ENCODE measurements at regions not wholly inside any gene's neighbourhood (a gene's known extent, or its start where the extent isn't known, plus 50 kb on each side); places are given as distances from the start of the nearest gene placed in this dataset.

DNA sequence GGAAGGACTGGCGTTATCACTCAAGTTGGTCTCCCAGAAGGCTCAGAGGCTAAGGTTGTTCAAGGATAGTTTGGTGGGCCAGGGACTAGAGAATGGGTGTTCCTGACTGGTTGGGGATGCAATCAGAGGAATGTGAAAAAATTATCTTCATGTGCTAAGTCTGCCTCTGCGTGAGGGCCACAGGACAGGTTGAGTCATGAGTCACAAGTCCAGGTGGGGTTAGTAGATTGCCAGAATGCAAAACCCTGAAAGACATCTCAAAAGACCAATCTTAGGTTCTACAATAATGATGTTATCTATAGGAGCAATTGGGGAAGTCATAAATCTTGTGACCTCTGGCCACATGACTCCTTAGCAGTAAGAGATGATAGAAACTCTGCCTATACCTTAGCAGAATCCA lies 220.1 kb upstream of the EEA1 start:
- no peaks in the 10 kb centered on the region for H3K27me3 ChIP-seq (ENCODE audit: control insufficient read depth in 1 of 2, insufficient read depth in 2 of 2, low read length in 2 of 2)
- H3K27ac ChIP-seq (ENCODE audit: low read depth, low read length): no peak overlapping the region
- no peaks in the 10 kb centered on the region for H3K9me3 ChIP-seq (ENCODE audit: control insufficient read depth in 1 of 2, low read length in 2 of 2)

DNA sequence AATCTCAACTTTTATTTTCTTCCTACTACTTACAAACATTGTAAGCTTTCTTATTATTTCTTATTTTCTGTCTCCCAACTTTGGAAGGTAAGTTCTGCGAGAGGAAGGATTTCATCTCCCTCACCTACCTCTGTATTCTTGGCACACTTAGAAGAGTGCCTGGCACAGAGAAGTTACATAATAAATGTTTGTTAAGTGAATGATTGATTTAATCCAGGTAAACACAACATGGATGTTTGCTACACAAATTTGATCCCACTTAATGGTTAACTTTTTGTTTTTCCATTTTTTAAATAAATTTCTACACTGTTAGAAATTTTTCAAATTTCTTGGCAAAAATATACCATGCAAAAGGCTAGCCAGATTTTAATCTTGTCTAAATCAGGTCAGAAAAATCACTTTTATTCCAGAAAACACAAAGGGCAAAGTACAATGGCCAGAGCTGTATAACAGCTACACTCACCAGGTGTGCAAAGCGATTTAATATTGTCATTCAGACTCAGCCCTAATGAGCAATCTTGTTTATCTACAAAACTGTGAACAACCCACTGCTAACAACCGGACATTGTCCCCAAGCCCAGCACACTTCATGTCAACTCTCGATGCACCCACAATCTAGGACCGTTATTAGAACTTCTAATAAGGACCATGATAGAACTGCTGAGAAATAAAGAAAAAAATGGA lies 222.1 kb upstream of the EEA1 start:
- H3K27ac ChIP-seq (ENCODE audit: low read depth, low read length): no peak overlapping the region
- H3K9me3 ChIP-seq (ENCODE audit: control insufficient read depth in 1 of 2, low read length in 2 of 2): no peaks in the 10 kb centered on the region
- no peaks in the 10 kb centered on the region for H3K27me3 ChIP-seq (ENCODE audit: control insufficient read depth in 1 of 2, insufficient read depth in 2 of 2, low read length in 2 of 2)
- no peak overlapping the region for H3K4me3 ChIP-seq (ENCODE audit: low read depth in 1 of 2, low read length in 2 of 2)
- no peak overlapping the region for H3K9ac ChIP-seq (ENCODE audit: low read depth in 1 of 2, low read length in 2 of 2)
- H3K4me1 ChIP-seq (ENCODE audit: control insufficient read depth in 1 of 2, insufficient read depth in 2 of 2, low read length in 2 of 2): peaks cover 19 to 27% of the 10 kb centered on the region in 2 donors
- H3K36me3 ChIP-seq (ENCODE audit: control insufficient read depth in 1 of 2, insufficient read depth in 2 of 2, low read length in 2 of 2): no peaks in the 10 kb centered on the region

More for the DNA sequence above, 220.1 kb upstream of the EEA1 start:
- Histone ChIP-seq H3K36me3 (ENCODE audit: control insufficient read depth in 1 of 2, insufficient read depth in 2 of 2, low read length in 2 of 2) (no peaks in the 10 kb centered on the region), H3K9ac (ENCODE audit: low read depth in 1 of 2, low read length in 2 of 2) (no peak overlapping the region), H3K4me1 (ENCODE audit: control insufficient read depth in 1 of 2, insufficient read depth in 2 of 2, low read length in 2 of 2) (peaks cover 0 to 12% of the 10 kb centered on the region in 2 donors), H3K4me3 (ENCODE audit: low read depth in 1 of 2, low read length in 2 of 2) (no peak overlapping the region)

DNA sequence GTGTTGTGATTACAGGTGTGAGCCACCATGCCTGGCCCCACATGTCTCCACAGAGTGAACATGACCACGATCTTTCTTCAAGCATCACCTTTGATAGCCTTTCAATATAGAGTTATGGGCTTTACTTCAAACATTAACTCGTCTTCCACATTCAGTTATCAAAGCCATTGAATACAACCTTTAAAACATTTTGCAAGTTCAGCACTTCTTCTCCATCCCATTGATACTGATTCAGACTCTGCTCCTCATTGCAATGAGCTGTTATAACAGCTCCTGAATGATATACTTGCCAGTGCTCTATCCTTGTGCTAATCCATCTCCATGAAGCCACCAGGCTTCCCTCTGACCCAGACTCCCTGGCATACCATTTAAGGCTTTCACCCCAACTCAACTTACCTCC lies 223.5 kb upstream of the EEA1 start:
- Histone ChIP-seq H3K4me3 (ENCODE audit: low read depth in 1 of 2, low read length in 2 of 2) (no peak overlapping the region), H3K9me3 (ENCODE audit: control insufficient read depth in 1 of 2, low read length in 2 of 2) (no peaks in the 10 kb centered on the region), H3K9ac (ENCODE audit: low read depth in 1 of 2, low read length in 2 of 2) (no peak overlapping the region), H3K36me3 (ENCODE audit: control insufficient read depth in 1 of 2, insufficient read depth in 2 of 2, low read length in 2 of 2) (no peaks in the 10 kb centered on the region), H3K27ac (ENCODE audit: low read depth, low read length) (no peak overlapping the region), H3K4me1 (ENCODE audit: control insufficient read depth in 1 of 2, insufficient read depth in 2 of 2, low read length in 2 of 2) (peaks cover 19 to 28% of the 10 kb centered on the region in 2 donors), H3K27me3 (ENCODE audit: control insufficient read depth in 1 of 2, insufficient read depth in 2 of 2, low read length in 2 of 2) (no peaks in the 10 kb centered on the region)

DNA sequence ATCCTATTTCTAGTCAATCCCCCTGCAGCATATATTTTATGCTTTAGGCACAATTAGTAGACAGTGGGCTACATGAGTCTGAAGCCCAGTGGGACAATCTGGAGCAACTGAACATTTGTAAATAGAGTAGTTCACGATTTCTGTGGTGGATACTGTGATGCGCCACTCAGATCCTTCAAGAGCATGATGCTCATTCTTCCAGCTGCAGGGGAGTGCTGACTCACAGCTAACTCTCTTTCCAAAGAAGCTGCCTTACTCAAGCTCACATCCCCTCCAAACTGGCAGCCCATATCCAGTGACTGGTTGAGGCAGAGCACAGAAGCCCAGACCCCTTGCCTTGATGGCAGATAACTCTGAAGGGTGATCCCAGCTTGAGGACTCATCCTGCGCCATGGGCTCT lies 224.2 kb upstream of the EEA1 start:
- no peak overlapping the region for H3K4me3 ChIP-seq (ENCODE audit: low read depth in 1 of 2, low read length in 2 of 2)
- H3K9ac ChIP-seq (ENCODE audit: low read depth in 1 of 2, low read length in 2 of 2): no peak overlapping the region
- H3K36me3 ChIP-seq (ENCODE audit: control insufficient read depth in 1 of 2, insufficient read depth in 2 of 2, low read length in 2 of 2): no peaks in the 10 kb centered on the region
- peaks cover 19 to 28% of the 10 kb centered on the region in 2 donors for H3K4me1 ChIP-seq (ENCODE audit: control insufficient read depth in 1 of 2, insufficient read depth in 2 of 2, low read length in 2 of 2)
- H3K27ac ChIP-seq (ENCODE audit: low read depth, low read length): no peak overlapping the region
- peaks cover 0 to under 1% of the 10 kb centered on the region in 2 donors for H3K9me3 ChIP-seq (ENCODE audit: control insufficient read depth in 1 of 2, low read length in 2 of 2)
- no peaks in the 10 kb centered on the region for H3K27me3 ChIP-seq (ENCODE audit: control insufficient read depth in 1 of 2, insufficient read depth in 2 of 2, low read length in 2 of 2)

DNA sequence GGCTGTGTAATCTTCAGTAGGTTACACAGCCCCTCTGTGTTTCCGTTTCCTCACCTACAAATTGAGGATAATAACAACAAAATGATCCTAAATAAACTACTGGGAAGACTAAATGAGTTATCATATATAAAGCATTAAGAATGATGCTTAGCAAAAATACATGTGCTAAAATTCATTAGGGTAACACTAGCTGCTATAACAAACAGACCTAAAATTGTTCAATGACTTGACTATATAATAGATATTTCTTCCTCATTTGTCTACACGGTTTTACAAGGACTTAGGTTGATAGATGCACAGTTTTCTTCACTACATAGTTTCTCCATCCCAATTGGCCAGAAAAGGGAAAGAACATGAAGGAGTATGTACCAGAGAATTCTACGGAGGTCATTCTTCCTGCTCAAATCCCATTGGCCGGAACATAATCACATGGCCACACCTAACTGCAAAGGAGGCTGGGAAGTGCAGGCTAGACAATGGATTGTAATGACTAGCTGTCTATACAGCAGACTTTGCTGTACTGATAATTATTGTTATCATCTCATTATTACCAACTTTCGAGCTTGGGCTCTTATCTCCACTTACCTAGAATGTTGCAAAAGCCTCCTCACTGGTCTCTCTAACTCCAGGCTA lies 223.5 kb upstream of the NUDT4 start:
- H3K36me3 ChIP-seq (ENCODE audit: control insufficient read depth in 1 of 2, insufficient read depth in 2 of 2, low read length in 2 of 2): no peaks in the 10 kb centered on the region
- no peak overlapping the region for H3K4me3 ChIP-seq (ENCODE audit: low read depth in 1 of 2, low read length in 2 of 2)
- H3K9me3 ChIP-seq (ENCODE audit: control insufficient read depth in 1 of 2, low read length in 2 of 2): peaks cover 2 to 5% of the 10 kb centered on the region in 2 donors
- no peak overlapping the region for H3K9ac ChIP-seq (ENCODE audit: low read depth in 1 of 2, low read length in 2 of 2)
- H3K4me1 ChIP-seq (ENCODE audit: control insufficient read depth in 1 of 2, insufficient read depth in 2 of 2, low read length in 2 of 2): peaks cover 19 to 28% of the 10 kb centered on the region in 2 donors
- H3K27me3 ChIP-seq (ENCODE audit: control insufficient read depth in 1 of 2, insufficient read depth in 2 of 2, low read length in 2 of 2): no peaks in the 10 kb centered on the region
- H3K27ac ChIP-seq (ENCODE audit: low read depth, low read length): no peak overlapping the region

DNA sequence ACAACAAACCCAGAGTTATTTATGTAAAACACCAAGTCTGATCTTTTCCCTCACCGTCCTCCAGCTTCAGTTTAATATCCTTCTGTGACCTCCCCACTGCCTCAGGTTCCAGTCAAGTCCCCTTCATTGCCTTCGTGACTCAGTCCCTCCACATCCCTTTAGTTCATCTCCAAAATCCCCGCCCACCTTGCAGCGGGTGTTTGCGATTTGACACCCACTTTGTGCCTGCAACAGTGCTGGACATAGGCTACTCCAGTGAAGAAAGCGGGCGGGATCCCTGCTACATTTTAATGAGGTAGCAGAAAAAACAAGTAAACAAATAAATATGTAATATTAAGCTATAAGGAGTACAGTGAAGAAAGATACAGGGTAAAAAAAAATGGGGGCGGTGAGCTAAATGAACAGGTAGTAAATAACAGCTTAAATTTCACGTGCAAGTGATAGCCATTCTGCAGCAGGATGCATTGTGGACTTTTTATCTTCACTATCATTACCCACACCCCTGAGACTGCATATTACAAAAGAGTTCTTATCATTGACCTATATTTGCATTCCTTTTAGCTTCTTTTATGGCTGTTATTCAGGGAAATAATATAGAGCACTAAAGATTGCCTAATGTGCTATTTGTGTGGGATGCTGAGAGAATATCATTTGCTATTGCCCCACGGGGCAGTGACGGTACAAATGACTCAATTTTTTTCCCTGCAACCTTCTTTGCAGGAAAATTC lies 222.8 kb upstream of the NUDT4 start:
- no peaks in the 10 kb centered on the region for H3K36me3 ChIP-seq (ENCODE audit: control insufficient read depth in 1 of 2, insufficient read depth in 2 of 2, low read length in 2 of 2)
- no peak overlapping the region for H3K4me3 ChIP-seq (ENCODE audit: low read depth in 1 of 2, low read length in 2 of 2)
- no peaks in the 10 kb centered on the region for H3K27me3 ChIP-seq (ENCODE audit: control insufficient read depth in 1 of 2, insufficient read depth in 2 of 2, low read length in 2 of 2)
- H3K4me1 ChIP-seq (ENCODE audit: control insufficient read depth in 1 of 2, insufficient read depth in 2 of 2, low read length in 2 of 2): peaks cover 19 to 28% of the 10 kb centered on the region in 2 donors
- no peak overlapping the region for H3K9ac ChIP-seq (ENCODE audit: low read depth in 1 of 2, low read length in 2 of 2)
- peaks cover 2 to 5% of the 10 kb centered on the region in 2 donors for H3K9me3 ChIP-seq (ENCODE audit: control insufficient read depth in 1 of 2, low read length in 2 of 2)
- H3K27ac ChIP-seq (ENCODE audit: low read depth, low read length): no peak overlapping the region

DNA sequence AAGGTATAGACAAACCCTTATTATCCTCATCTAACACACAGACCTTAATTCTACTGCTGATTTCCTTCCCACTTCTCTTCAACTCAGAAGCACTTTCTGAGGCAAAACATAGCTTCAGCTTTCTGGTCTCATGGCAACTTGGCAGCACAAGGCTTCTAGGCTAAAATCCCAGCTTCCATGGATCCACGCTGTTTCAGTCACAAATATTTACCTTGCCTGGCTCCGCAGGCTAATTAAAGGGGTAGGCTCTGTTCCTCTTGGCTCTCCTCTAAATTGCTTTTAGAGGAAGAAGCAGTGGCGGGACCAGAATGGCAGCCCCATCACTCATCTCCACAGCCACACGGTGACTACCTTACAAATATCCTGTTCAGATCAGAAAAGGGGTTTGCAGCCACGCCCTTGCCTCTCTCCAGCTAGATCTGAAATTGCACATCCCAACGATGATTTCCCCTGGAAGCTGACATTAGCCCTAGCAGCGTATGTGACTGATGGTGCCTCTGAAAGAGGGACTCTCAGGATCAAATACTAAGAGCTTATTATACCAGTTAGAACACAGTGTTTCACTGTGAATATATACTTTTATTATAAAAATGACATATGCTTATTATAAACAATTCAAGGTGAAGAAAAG lies 221.5 kb upstream of the NUDT4 start:
- peaks cover 2 to 5% of the 10 kb centered on the region in 2 donors for H3K9me3 ChIP-seq (ENCODE audit: control insufficient read depth in 1 of 2, low read length in 2 of 2)
- peaks cover 19 to 23% of the 10 kb centered on the region in 2 donors for H3K4me1 ChIP-seq (ENCODE audit: control insufficient read depth in 1 of 2, insufficient read depth in 2 of 2, low read length in 2 of 2)
- H3K4me3 ChIP-seq (ENCODE audit: low read depth in 1 of 2, low read length in 2 of 2): no peak overlapping the region
- H3K27me3 ChIP-seq (ENCODE audit: control insufficient read depth in 1 of 2, insufficient read depth in 2 of 2, low read length in 2 of 2): no peaks in the 10 kb centered on the region
- H3K9ac ChIP-seq (ENCODE audit: low read depth in 1 of 2, low read length in 2 of 2): no peak overlapping the region
- no peaks in the 10 kb centered on the region for H3K36me3 ChIP-seq (ENCODE audit: control insufficient read depth in 1 of 2, insufficient read depth in 2 of 2, low read length in 2 of 2)
- no peak overlapping the region for H3K27ac ChIP-seq (ENCODE audit: low read depth, low read length)

DNA sequence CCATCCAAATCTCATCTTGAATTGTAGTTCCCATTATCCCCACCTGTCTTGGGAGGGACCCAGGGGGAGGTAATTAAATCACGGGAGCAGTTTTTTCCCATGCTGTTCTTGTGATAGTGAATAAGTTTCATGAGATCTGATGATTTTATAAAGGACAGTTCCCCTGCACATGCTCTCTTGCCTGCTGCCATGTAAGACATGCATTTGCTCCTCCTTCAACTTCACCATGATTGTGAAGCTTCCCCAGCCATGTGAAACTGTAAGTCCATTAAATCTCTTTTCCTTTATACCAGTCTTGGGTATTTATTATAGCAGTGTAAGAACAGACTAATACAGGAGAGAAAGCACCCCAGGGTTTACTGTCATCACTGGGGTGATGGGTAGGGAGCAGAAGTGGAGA lies 220.4 kb upstream of the NUDT4 start:
- Histone ChIP-seq H3K9ac (ENCODE audit: low read depth in 1 of 2, low read length in 2 of 2) (no peak overlapping the region), H3K27ac (ENCODE audit: low read depth, low read length) (no peak overlapping the region), H3K4me1 (ENCODE audit: control insufficient read depth in 1 of 2, insufficient read depth in 2 of 2, low read length in 2 of 2) (peaks cover 18 to 19% of the 10 kb centered on the region in 2 donors), H3K27me3 (ENCODE audit: control insufficient read depth in 1 of 2, insufficient read depth in 2 of 2, low read length in 2 of 2) (no peaks in the 10 kb centered on the region), H3K9me3 (ENCODE audit: control insufficient read depth in 1 of 2, low read length in 2 of 2) (peaks cover 2 to 5% of the 10 kb centered on the region in 2 donors), H3K36me3 (ENCODE audit: control insufficient read depth in 1 of 2, insufficient read depth in 2 of 2, low read length in 2 of 2) (no peaks in the 10 kb centered on the region), H3K4me3 (ENCODE audit: low read depth in 1 of 2, low read length in 2 of 2) (no peak overlapping the region)

DNA sequence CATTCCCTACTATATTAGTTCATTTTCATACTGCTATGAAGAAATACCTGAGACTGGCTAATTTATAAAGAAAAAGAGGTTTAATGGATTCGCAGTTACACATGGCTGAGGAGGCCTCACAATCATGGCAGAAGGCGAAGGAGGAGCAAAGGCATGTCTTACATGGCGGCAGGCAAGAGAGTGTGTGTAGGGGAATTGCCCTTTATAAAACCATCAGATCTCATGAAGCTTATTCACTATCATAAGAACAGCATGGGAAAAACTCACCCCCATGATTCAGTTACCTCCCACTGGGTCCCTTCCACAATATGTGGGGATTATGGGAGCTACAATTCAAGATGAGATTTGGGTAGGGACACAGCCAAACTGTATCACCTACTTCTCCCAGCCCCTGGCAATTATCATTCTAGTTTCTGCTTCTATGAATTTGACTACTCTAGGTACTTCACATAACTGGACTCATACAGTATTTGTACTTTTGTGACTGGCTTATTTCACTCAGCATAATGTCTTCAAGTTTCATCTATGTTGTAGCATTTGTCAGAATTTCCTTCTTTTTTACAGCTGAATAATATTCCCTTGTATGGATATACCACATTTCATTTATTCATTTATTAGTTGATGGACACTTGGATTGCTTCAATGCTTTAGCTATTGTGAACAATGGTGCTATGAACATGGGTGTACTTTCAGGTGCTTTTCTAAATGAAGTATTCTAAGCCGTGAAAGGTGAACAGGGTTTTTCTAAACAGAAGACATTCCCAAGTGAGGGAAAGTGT lies 219.5 kb upstream of the NUDT4 start:
- peaks cover 2 to 5% of the 10 kb centered on the region in 2 donors for H3K9me3 ChIP-seq (ENCODE audit: control insufficient read depth in 1 of 2, low read length in 2 of 2)
- H3K27me3 ChIP-seq (ENCODE audit: control insufficient read depth in 1 of 2, insufficient read depth in 2 of 2, low read length in 2 of 2): no peaks in the 10 kb centered on the region
- H3K4me3 ChIP-seq (ENCODE audit: low read depth in 1 of 2, low read length in 2 of 2): no peak overlapping the region
- H3K4me1 ChIP-seq (ENCODE audit: control insufficient read depth in 1 of 2, insufficient read depth in 2 of 2, low read length in 2 of 2): peaks cover 19% of the 10 kb centered on the region in 2 donors
- H3K36me3 ChIP-seq (ENCODE audit: control insufficient read depth in 1 of 2, insufficient read depth in 2 of 2, low read length in 2 of 2): no peaks in the 10 kb centered on the region
- no peak overlapping the region for H3K9ac ChIP-seq (ENCODE audit: low read depth in 1 of 2, low read length in 2 of 2)
- H3K27ac ChIP-seq (ENCODE audit: low read depth, low read length): no peak overlapping the region

All from duodenal mucosa (tissue), 2 donors.